ENCODE measurements at regions not wholly inside any gene's neighbourhood (a gene's known extent, or its start where the extent isn't known, plus 50 kb on each side); places are given as distances from the start of the nearest gene placed in this dataset.

DNA sequence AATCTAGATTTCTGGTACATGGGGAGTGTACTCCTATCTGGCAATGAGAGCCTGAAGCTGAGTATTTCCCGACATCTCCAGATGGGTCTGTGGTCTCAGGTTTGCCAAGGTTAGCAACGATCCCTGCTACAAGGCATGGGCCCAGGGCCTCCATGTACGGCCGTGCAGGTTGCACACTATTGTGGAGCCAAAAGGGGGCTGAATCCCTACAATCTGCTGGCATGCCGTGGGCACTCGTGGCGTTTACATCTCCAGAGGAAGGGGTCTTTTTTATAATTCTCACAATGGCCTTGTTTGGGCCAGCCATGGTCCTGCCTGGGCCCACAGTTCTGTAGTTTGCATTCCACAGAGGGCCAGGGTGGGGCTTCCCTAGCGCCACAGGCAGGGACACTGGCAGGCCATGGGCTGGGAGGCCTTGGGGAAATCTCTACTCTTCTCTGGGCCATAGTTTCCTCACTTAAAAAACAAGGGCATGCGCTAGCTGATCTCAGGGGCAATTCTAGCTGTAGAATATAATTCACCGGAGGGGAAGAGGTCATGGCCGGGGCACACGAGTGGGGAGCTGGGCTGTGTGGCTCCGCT lies 68.9 kb upstream of the TLE3 start:
- FAIRE-seq: no peak

DNA sequence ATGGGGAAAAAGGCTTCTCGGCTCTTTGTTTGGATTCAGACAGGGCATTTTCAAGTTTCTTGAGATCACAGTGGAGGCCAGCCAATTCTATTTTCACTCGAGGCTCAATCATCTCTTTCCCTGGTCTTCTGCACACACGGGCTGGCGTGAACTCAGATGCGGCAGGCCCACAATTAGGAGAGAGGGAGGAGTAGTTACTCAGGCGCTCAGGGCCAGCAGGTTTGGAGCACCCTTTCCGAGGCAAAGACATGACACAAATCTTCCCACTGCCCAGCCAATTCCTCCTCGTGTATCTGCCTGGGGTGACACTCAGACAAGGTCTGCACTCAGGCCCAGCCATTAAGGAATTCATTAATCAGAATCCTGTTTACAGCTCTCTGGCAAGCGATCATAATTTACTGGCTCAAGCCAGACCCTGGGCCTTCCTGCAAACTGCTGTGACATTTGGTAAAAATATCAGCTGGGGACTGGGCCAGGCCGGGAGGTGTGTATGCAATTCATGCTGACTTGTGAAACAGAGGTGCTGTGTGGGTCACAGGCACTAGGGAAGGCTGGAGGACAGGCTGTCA lies 68.1 kb upstream of the TLE3 start:
- no peak for FAIRE-seq

DNA sequence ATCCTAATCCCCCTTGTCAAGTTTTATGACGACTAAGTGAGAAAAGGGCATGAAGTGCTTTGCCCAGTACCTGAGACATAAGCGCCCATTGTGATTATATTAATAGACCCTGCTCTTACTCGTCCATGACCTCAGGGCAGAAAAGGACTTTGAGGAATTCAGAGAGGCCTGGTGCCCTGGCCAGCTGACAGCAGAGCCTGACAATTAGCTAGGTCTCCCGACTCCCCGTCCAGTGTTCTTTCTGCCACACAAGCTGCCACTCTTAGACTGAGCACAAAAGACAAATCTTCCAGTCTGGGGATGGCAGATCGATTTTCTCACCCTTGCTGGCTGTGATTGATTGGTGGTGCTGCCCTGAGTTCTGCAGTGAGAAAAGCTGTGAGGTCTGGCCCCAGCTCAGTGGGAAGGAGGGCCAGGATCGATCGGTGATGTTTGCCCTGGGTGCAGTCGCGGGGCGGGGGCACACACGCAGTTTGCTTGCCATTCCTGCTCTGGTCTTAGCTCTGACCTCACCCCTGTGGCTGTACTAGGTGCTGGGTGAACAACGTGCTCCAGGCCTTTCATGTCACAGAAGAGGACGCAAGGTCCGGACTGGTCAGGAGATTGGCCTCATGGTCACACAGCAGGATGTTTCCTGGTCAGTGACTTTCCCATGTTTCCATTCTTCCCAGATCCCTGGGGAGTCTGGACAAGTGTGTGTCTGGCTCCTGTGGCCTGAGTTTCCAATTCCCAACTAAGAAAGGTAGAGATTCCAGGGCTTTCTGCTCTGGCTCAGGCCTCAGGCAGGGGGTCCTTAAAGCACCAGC lies 67.4 kb upstream of the TLE3 start:
- no peak for FAIRE-seq

DNA sequence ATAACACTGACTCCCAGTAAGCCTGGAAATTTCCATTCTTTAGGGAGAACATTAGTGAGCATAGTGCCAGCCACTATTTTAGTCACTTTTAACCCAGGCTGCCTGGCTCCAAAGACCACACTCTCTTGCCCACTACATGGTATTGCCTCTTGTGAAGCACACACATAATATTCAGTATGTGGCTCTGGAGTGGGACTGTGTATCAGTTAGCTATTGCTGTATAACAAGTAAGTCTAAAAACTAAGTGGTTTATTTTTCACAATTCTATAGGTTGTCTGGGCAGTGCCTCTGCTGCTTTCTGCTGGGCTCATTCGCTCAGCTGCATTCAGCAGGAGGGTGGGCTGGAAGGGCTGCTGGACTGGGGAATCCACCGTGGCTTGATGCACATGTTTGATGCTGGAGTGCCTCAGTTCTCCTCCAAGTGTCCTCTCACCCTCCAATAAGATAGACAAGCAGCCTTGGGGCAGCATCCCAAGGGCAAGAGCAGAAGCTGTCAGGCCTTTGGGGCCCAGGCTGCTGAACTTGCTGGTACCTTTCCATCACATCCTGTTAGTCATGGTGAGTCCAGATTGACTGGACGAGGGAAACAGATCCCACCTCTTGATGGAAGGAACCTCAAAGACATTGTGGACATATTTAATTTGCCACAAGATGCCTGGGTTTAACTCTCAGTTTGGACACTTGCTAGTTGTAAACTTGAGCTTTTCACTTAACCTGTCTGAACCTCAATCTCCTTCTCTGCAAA lies 66.6 kb upstream of the TLE3 start:
- no peak for FAIRE-seq

DNA sequence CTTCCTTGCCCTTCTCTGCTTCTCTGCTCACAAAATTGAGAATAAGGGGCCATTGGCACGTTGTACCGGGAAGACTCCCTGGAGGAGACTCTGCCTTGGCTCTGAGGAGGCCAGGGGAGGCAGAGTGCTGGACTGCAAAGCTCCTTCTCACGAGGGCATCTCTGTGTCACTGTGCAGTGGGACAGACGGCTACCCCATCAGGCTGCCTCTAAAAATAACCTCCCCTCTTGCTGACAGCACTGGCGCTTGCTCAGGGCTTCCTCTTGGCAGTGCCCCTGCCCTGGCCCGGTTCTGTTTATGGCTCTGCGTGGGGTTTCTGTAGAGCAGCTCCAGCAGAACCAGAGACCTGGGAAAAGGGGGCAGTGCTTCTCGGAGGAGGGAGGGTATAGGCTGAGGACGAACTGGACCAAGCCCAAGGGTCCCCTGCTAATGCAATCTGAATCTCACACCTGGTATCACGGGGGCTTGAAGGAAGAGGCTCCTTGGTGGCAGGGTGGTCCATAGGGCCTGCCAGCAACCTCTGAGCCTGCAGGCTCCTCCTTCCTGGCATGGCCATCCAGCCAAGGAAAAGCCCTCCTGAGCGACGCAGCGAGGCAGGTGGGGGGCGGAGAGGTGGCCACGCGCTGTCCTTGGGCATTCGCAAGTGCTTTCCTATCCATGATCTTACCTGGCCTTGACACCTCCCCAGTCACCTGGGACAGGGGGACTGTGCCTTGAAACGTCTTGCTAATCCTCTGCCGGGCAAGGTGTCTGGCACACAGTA lies 63.3 kb upstream of the TLE3 start:
- FAIRE-seq: no peak

DNA sequence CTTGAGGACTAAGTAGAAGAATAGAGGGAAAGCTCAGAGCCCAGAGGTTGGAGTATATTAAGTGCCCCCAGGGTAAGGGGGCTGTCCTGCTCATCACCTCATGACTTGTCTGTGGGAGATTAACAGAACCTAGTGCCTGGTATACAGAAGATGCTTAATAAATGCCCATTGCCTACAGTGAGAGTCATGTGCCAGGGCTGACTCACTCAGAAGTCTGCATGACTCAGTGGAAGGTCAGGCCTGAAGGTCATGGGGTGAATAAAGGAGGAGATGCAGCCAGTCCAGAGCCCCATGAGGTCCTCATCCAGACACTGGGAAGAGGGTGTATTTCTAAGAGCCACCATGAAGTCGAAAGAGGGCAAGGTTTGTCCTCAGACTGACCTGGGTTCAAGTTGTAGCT lies 62.5 kb upstream of the TLE3 start:
- FAIRE-seq: no peak

DNA sequence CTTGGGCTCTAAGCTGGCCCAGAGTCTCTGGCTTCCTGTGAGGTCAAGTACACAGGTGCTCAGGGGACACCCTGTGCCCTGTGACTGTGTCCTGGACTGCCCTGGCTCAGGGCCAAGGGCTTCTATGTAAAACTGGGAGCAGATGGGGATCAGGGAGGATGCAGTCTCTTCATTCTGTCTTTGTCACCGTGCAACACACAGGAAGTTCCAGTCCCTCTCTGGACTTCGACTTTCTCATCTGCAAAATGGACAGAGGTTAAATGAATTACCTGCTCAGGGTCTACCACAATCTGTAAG lies 61.9 kb upstream of the TLE3 start:
- no peak for FAIRE-seq

DNA sequence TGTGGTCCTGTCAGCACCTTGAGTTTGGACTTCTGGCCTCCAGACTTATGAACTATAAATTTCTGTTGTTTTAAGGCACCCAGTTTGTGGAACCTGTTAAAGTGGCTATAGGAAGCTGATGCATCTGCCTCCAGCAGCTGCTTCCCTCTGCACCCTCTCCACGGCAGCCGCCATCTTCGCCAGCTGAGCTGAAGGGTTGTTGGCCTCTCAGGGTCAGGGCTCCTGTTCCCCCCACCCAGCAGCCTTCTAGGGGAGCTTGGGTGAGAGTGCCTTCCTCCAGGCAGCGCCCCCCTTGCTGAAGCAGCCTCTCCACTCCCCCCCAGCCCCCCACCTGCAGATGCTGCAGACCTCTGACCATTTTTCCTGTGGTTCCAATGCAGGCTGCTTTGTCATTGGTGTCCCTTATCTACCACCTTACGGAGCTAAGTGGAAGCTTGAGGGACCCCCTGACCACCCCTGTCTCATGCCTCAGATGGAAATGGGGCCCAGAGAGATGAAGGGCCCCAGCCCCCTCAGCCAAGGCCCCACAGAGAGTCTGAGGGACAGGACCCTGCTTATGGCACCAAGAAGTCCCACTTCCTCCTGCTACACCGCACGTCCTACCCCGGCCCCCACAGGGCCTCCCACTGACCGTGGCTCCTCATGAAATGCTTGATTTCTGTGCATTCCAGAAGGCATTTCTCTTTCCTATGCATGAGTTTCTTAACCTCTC lies 61.4 kb upstream of the TLE3 start:
- no peak for FAIRE-seq

DNA sequence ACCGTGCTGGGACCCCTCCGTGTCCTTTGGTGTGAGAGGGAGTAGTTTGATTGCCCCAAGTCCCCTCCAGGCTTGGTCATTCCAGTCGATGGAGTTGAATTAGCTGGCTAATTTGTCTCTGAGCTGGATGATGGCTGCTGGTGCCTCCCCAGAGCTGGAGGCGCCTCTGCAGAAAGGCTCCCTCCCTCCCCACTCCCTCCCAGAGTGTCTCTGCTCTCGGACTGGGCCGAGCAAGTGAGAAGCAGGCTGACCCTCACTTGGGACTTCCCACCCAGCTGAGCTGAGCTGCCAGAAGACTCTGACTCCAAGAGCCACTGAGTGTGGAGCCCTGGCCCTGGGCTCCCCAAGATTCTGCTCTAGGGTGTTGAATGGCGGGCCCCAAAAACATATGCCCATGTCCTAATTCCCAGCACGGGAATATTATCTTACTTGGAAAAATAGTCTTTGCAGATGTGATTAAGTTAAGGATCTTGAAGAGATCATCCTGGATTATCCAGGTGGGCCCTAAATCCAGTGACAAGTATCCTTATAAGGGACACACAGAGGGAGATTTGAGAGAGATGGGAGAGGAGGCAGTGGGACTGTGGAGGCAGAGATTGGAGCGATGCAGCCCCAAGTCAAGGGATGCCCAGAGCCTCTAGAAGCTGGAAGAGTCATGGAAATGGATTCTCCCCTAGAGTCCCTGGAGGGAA lies 60.7 kb upstream of the TLE3 start:
- no peak for FAIRE-seq

DNA sequence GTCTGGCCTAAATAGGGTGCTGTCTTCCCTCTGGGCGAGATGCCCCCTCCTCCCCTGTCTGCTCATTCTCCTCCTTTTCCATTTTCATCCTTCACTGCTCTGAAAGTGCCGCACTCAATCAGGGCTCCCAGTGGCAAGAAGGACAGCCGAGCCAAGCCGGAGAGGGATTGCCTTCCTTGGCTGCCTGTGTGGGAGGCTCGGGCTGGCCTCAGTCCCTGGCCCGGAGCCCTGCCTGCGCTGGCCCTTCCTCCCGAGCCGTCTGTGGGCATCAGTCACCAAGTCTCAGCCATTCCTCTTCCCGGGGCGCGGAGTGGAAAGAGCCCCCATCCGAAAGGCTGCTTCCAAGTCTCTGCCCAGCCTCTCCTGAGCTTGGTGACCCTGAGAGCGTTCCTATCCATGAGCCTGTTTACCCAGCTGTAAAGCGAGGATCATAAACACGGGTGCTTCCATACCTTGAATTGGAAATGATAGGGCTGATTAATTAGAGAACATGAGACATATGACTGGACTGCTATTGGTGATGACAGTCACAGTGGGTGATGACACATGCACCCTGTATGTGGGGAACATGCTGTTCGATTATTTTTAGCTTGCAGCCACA lies 59.1 kb upstream of the TLE3 start:
- FAIRE-seq: no peak

DNA sequence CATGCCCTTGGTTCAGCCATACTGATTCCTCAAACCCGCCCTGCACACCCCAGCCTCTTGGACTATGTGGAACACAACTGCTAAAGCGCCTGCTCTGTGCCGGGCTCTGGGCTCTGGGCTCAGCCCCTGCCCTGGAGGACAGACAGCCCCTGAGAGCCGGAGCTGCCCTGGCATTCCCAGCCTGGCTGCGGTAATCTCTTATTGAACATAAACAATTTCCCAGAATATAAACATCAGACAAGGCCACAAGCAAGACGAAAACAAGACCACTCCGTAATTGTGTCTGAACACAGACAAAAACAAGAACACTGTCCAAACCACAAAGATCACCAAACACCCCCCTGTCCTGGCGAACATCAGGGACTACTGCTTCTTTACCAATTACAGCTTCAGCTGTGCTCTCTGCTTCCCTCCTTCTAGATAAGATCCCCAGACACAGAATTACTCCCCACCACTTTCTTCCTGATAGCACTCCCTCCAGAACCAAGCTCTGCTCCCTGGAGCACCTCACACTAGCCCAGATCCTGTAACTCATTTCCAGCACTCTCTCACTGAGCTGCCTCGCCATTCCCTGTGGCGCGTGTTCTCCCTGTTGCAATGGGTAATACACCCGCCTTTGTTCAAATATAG lies 57.1 kb upstream of the TLE3 start:
- no peak for FAIRE-seq

DNA sequence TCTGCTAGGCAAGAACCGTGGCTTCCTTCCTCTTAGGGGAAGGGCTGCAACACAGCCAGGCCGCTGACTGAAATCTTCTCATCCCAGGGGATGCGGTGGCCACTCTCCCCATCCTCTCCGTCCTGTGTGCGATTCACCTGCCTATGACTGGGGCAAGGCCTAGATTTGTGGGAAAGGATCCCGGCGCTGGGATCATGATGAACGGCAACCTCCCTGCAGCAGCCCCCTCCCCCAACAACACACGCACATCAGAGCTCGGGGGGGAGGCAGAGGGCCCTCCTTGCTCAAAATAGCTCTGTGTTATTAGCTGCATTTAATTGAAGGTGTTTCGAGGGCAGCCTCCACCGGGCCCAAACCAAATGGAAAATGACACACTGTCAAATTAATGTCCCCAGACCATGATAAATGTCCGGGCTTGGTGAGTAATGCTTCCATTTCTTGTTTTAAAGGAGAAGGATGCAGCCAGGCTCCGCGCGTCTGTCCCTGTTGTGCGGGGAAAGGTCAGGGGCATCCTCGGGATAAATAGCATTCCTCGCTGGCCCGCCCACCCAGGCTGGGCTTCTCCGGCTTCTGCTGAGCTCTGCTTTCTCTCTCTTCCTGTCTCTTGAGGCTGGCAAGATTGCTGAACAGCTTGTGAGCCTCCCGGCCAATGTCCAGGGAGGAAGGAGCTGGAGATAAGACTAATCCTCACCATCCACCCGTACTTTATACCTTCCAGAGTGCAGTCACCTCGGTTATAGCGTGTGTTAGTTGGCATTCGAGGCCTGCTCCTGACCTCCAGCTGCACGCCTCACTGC lies 56.4 kb upstream of the TLE3 start:
- no peak for FAIRE-seq

DNA sequence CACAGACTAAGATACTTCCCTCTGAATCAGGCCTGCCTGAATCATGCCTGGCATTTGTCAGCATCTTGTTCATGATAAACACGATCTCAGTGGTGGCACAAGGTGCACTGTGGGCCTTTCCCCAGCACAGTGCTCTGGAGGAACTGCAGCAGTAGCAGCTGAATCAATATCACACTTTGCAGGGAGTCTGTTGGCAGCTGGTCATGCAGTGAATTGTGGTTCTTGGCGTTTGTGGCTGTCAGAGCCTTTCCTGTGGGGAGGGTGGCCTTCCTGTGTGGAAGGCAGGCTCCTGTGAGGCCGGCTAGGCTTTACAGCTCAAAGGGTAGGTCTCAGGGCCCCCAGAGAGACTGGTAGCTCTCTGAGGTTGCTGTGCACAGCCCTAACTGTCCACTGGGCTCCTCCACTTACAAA lies 54.4 kb upstream of the TLE3 start:
- FAIRE-seq: no peak

DNA sequence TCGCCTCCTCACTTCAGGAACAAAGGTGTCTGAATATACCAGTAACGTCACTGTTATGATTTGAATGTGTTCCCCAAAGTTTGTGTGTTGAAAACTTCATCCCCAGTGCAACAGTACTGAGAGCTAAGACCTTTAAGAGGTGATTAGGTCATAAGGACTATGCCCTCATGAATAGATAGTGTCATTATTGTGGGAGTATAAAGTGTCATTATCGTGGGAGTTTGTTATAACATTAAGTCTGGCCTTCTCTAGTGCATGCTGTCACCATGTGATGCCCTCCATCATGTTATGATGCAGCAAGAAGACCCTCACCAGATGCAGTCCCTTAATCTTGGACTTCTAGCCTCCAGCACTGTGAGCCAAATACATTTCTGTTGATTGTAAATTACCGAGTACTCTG lies 53.7 kb upstream of the TLE3 start:
- no peak for FAIRE-seq

DNA sequence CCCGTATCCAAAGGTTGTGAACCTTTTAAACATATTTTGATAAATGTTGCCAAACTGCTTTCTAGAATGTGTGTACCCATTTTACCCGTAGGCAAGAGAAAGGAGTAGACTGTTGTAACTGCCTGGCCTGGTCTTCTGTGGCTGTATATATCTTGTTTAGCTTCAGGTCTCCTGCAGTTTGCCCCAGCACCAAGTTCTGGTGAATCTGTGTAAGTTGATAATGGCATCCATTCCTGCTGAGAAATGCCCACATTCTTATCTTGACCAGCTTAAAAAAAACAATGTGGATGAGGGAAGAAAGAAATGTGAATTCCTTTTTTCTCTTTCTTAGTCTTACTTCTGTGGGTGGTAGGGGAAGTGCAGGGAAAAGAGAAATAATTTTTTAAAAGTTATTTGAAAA lies 53.3 kb upstream of the TLE3 start:
- no peak for FAIRE-seq

DNA sequence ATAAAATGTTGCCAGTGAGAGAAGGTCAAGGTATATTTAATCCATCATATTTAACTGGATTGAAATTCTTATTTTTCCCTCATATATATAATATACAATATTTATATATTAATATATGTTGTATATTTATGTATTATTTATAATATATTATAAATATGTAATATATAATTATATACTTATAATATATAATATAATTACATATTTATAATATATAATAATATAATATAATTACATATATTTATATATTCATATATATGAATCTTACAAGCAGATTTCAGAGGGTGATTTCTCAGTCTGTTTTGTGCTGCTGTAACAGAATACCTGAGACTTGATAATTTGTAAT lies 52.7 kb upstream of the TLE3 start:
- peak; percentile 97 for FAIRE-seq

DNA sequence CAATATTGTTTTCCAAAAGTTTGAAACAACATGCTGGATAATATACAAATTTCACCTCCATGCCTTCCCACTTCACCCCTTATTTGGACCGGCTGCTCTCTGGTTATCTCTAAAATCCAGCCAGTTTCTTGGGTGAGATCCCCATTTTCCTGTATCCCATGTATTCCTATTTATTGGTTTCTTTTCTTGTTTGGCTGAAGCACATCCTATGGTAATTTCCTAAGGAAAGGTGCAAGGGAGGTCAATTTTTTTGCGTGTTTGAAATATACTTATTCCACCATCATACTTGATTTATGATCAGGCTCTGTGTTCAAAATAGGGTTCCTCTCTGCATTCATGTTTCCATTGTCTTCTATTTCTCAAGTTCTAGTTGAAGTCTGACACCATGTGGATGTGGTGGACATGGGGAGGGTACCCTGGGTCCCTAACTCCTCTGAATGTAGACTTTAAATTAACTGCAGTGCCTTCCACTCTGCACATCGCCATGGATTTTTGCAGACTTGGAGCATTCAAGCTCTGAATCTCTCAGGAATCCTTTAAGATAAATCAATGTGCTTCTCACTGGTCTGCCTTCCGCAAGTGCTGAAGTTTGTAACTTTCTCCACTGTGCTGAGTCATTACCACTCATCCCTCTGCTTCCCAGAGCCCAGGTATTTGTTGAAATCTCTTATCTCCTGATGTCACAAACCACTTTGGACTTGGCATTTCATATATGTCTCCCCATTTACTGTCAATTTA lies 52.1 kb upstream of the TLE3 start:
- no peak for FAIRE-seq

DNA sequence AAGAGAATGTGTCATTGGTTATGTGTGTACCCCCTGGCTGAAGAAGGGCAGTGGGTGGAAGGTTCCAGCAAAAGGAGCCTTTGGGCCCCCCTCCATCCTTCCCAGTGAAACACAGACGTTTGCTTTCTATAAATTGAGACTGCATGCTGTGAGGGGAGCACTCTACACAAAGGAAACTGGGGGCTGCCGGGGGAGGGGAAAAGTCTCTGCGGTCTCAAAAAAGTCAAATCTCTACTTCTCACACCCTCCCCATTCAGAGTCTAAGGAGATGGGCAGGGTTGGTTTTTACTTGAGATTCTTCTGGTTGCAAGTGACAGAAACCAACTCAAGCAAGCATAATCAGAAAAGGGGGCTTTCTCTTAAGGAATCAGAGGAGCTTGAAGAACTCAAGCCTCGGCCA lies 50.1 kb upstream of the TLE3 start:
- no peak for FAIRE-seq
